K562 (cell line): ENCODE measurements at regions not wholly inside any gene's neighbourhood (a gene's known extent, or its start where the extent isn't known, plus 50 kb on each side); places are given as distances from the start of the nearest gene placed in this dataset.
A peak's percentile ranks its signal among the peaks of the same experiment; 100 is the strongest.

Experiments used
- ARID1B ChIP-seq: fragments of 450-650 bp; IDR thresholded peaks from 2 replicates; pipeline ENCODE4 v1.6.1; 2016; ENCODE audit warnings: antibody characterized with exemption, mild to moderate bottlenecking, inconsistent platforms
- BRCA1 ChIP-seq, 2 experiments: fragments of 450-650 bp in 1 of 2; sonication (generic) in 1 of 2; formaldehyde crosslinking in 1 of 2; IDR thresholded peaks; 2 replicates each; pipeline versions ENCODE4 v1.5.0 to v1.6.1; 2017 to 2020; ENCODE audit warnings: mild to moderate bottlenecking in 1 of 2, missing genetic modification reagents in 1 of 2
- CEBPB ChIP-seq: fragments of 450-650 bp; IDR thresholded peaks from 2 replicates; pipeline ENCODE4 v1.6.1; 2016; ENCODE audit warnings: missing genetic modification characterization, missing compliant biosample characterization
- CHD2 ChIP-seq: IDR thresholded peaks from 2 replicates; pipeline ENCODE4 v1.6.1; 2011; ENCODE audit warnings: low read depth, low read length
- CREBBP ChIP-seq: IDR thresholded peaks from one replicate; pipeline ENCODE4 v1.6.1; 2012; ENCODE audit warnings: low read depth, mild to moderate bottlenecking, control low read depth, inconsistent platforms, low read length
- ELF2 ChIP-seq: fragments of 250-450 bp; sonication (Bioruptor Pico); IDR thresholded peaks from 2 replicates; pipeline ENCODE4 v1.5.0; 2021; ENCODE audit warnings: mild to moderate bottlenecking
- FOXK1 ChIP-seq: sonication (generic); formaldehyde crosslinking; IDR thresholded peaks from 2 replicates; pipeline ENCODE4 v1.8.0; 2022; ENCODE audit warnings: missing genetic modification reagents, mild to moderate bottlenecking, borderline replicate concordance
- FUS ChIP-seq: fragments of 200-400 bp; formaldehyde crosslinking; optimal IDR thresholded peaks from 2 replicates; pipeline ENCODE3; 2017; ENCODE audit warnings: low read depth, low read length
- GATAD2B ChIP-seq: fragments of 450-650 bp; IDR thresholded peaks from 2 replicates; pipeline ENCODE4 v1.6.1; 2017; ENCODE audit warnings: mild to moderate bottlenecking, borderline replicate concordance
- HLTF ChIP-seq: fragments of 450-650 bp; IDR thresholded peaks from 2 replicates; pipeline ENCODE4 v1.6.1; 2016
- ID3 ChIP-seq, 2 experiments: fragments of 250-450 bp in 1 of 2; fragments of 450-650 bp in 1 of 2; sonication (Bioruptor Pico) in 1 of 2; IDR thresholded peaks; 2 replicates each; pipeline versions ENCODE4 v1.6.1 to v1.8.0; 2016 to 2021; ENCODE audit warnings: mild to moderate bottlenecking in 2 of 2, moderate library complexity in 2 of 2, missing compliant biosample characterization in 1 of 2, missing genetic modification characterization in 1 of 2
- ILK ChIP-seq: fragments of 450-650 bp; IDR thresholded peaks from 2 replicates; pipeline ENCODE4 v1.6.1; 2016; ENCODE audit warnings: missing genetic modification characterization, low read depth, mild to moderate bottlenecking, missing compliant biosample characterization, moderate library complexity, borderline replicate concordance
- MED1 ChIP-seq: sonication (generic); formaldehyde crosslinking; IDR thresholded peaks from 2 replicates; pipeline ENCODE4 v1.8.1; 2023; ENCODE audit warnings: missing genetic modification reagents, borderline replicate concordance
- NR0B1 ChIP-seq: fragments of 450-650 bp; IDR thresholded peaks from one replicate; pipeline ENCODE4 v1.6.1; 2018; ENCODE audit warnings: mild to moderate bottlenecking, moderate library complexity; ENCODE audit not compliant: partially characterized antibody
- NR1H2 ChIP-seq: sonication (generic); formaldehyde crosslinking; IDR thresholded peaks from 2 replicates; pipeline ENCODE4 v1.4.0; 2020; ENCODE audit warnings: mild to moderate bottlenecking, missing genetic modification reagents
- NUFIP1 ChIP-seq: fragments of 450-650 bp; IDR thresholded peaks from 2 replicates; pipeline ENCODE4 v1.6.1; 2018; ENCODE audit not compliant: partially characterized antibody
- PHF21A ChIP-seq: fragments of 450-650 bp; IDR thresholded peaks from 2 replicates; pipeline ENCODE4 v1.6.1; 2017; ENCODE audit warnings: low read depth, borderline replicate concordance
- RCOR1 ChIP-seq, 2 experiments: IDR thresholded peaks; 2 replicates each; pipeline ENCODE4 v1.6.1; 2012; ENCODE audit warnings: low read depth in 2 of 2, low read length in 2 of 2, borderline replicate concordance in 1 of 2, improper control_type of control experiment in 1 of 2
- USF2 ChIP-seq: sonication (generic); formaldehyde crosslinking; IDR thresholded peaks from 2 replicates; pipeline ENCODE4 v1.5.0; 2020; ENCODE audit warnings: missing genetic modification reagents
- ZEB2 ChIP-seq: fragments of 450-650 bp; IDR thresholded peaks from 2 replicates; pipeline ENCODE4 v1.6.1; 2016
- ZFPM2 ChIP-seq: fragments of 250-450 bp; sonication (Bioruptor Pico); IDR thresholded peaks from 2 replicates; pipeline ENCODE4 v1.5.1; 2022; ENCODE audit warnings: mild to moderate bottlenecking
- ZNF311 ChIP-seq: fragments of 250-450 bp; sonication (Bioruptor Pico); IDR thresholded peaks from 2 replicates; pipeline ENCODE4 v1.4.0; 2020; ENCODE audit warnings: mild to moderate bottlenecking, moderate library complexity
- ZNF512 ChIP-seq: IDR thresholded peaks from 2 replicates; pipeline ENCODE4 v1.6.1; 2016; ENCODE audit warnings: missing genetic modification characterization, missing compliant biosample characterization
- ZNF79 ChIP-seq: fragments of 250-450 bp; sonication (Bioruptor Pico); IDR thresholded peaks from 2 replicates; pipeline ENCODE4 v1.4.0; 2020; ENCODE audit warnings: low read depth, mild to moderate bottlenecking, moderate library complexity

- TF ChIP-seq ZFPM2 (CRISPR knock-in tag), result no peak
- no peak for TF ChIP-seq NR0B1
- no peak for TF ChIP-seq ID3 (CRISPR knock-in tag; IDR thresholded peaks at IDR 0.05)
- TF ChIP-seq ID3 (tag; IDR thresholded peaks at IDR 0.05), result no peak; the same call in 1 of the 2 replicates
- no peak for TF ChIP-seq NR1H2 (CRISPR knock-in tag)
- TF ChIP-seq BRCA1 (IDR thresholded peaks at IDR 0.05), result no peak
- TF ChIP-seq BRCA1 (CRISPR knock-in tag; IDR thresholded peaks at IDR 0.05), result no peak
- no peak for TF ChIP-seq ZNF512
- no peak for TF ChIP-seq CEBPB (tag)
- no peak for TF ChIP-seq FOXK1
- peak; percentile 96 for TF ChIP-seq HLTF
- TF ChIP-seq ELF2 (CRISPR knock-in tag), result no peak
- no peak for TF ChIP-seq USF2 (CRISPR knock-in tag)
- peak; percentile 92 for TF ChIP-seq ARID1B
- TF ChIP-seq ZNF79 (CRISPR knock-in tag), result no peak
- no peak for TF ChIP-seq FUS
- peak; percentile 68; the same call in 1 of the 2 replicates for TF ChIP-seq ZEB2
- TF ChIP-seq CHD2, result no peak
- no peak for TF ChIP-seq MED1 (CRISPR knock-in tag)
- TF ChIP-seq ILK (tag), result no peak
- peak in 1 of 2 experiments; percentile 93; a peak in 2 of 4 replicates for TF ChIP-seq RCOR1 (IDR thresholded peaks at IDR 0.05; ENCODE audit: borderline replicate concordance in 1 of 2, low read depth in 2 of 2, low read length in 2 of 2)
- TF ChIP-seq GATAD2B, result 0 out of 2 replicates have a peak, but pooled peaks have one; percentile 21
- TF ChIP-seq CREBBP, result no peak
- TF ChIP-seq PHF21A, result no peak
- no peak for TF ChIP-seq NUFIP1
- TF ChIP-seq ZNF311 (CRISPR knock-in tag), result no peak
Measured at GRCh38 chr11:86158704-86159580, 85.6 kb upstream of the EED start (continued).
